ENCODE measurements at regions not wholly inside any gene's neighbourhood (a gene's known extent, or its start where the extent isn't known, plus 50 kb on each side); places are given as distances from the start of the nearest gene placed in this dataset.

DNA sequence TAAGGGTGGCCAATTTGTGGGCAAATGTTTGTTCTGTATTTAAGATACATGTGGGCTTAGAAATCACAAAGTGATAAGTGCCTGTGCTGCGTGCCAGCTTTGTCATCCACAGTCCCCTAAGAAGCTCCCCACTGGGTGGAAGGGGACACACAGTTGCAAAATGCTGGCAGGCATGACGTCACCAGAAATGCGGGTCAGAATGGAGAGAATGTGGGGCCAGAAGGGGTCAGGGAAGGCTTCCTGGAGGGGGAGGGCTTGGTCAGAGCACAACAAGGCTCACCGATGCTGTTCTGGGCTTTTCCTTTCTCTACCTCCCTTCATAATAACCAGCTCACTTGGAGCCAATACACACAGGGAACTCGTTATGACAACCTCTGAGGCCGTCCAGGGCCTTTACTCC is 207.3 kb downstream of the URI1 start:
- TF ChIP-seq, protein P1, sequence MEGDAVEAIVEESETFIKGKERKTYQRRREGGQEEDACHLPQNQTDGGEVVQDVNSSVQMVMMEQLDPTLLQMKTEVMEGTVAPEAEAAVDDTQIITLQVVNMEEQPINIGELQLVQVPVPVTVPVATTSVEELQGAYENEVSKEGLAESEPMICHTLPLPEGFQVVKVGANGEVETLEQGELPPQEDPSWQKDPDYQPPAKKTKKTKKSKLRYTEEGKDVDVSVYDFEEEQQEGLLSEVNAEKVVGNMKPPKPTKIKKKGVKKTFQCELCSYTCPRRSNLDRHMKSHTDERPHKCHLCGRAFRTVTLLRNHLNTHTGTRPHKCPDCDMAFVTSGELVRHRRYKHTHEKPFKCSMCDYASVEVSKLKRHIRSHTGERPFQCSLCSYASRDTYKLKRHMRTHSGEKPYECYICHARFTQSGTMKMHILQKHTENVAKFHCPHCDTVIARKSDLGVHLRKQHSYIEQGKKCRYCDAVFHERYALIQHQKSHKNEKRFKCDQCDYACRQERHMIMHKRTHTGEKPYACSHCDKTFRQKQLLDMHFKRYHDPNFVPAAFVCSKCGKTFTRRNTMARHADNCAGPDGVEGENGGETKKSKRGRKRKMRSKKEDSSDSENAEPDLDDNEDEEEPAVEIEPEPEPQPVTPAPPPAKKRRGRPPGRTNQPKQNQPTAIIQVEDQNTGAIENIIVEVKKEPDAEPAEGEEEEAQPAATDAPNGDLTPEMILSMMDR (IDR thresholded peaks at IDR 0.05; ENCODE audit: insufficient read depth in 1 of 2, low read depth in 1 of 2, low read length in 1 of 2, severe bottlenecking in 1 of 2, unreplicated experiment in 1 of 2): no peak
- H3K4me1 Mint-ChIP-seq (ENCODE audit: low read depth, unreplicated experiment): no peaks in the 10 kb centered on the region
- BruUV-seq (replicated peaks): no TSS peak
- no peaks in the 10 kb centered on the region for H3K36me3 ChIP-seq (ENCODE audit: control insufficient read depth, insufficient read depth, low read length)
- no peaks in the 10 kb centered on the region for H3K4me1 ChIP-seq
- intact Hi-C loops (cut with micrococcal nuclease; ENCODE audit: unreplicated experiment): no loop called here
- H3K27me3 ChIP-seq (replicated peaks; ENCODE audit: control insufficient read depth, insufficient read depth, low read length): peaks cover 2% of the 10 kb centered on the region; the same call in 1 of the 2 replicates
- peaks cover 15% of the 10 kb centered on the region for H3K27me3 Mint-ChIP-seq (ENCODE audit: insufficient read depth, unreplicated experiment)
- no peak overlapping the region for H3K27ac Mint-ChIP-seq (ENCODE audit: unreplicated experiment)
- H3K36me3 Mint-ChIP-seq (ENCODE audit: insufficient read depth, unreplicated experiment): no peaks in the 10 kb centered on the region
- CTCF ChIA-PET: no interaction called here
- H3K9me3 Mint-ChIP-seq (ENCODE audit: unreplicated experiment): no peaks in the 10 kb centered on the region
- no peak for DNase-seq
- H3K4me3 Mint-ChIP-seq (ENCODE audit: unreplicated experiment): no peak overlapping the region
- POLR2A ChIA-PET: no interaction called here
- H3K4me3 ChIP-seq (ENCODE audit: low read depth, low read length): no peak overlapping the region
- H3K9me3 ChIP-seq: no peaks in the 10 kb centered on the region

DNA sequence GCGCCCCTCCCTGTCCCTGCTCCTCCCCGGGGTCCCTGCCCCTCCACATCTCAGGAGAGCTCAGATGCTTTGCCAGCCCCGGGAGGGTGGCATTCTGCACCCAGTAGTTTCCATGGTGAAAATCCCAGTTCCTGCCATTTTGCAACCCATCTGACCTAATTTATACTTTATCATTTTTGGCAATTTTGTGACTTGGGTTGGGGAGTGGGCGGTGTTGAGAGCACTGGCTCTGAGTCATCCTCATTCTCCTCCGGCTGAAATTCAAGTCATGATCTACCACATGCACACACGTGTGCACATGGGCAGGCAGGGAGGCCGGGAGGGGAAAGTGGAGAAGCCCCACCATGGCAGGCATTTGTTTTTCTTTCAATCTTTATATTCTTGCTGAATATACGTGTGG is 208.6 kb downstream of the URI1 start:
- intact Hi-C loops (cut with micrococcal nuclease; ENCODE audit: unreplicated experiment): no loop called here
- Histone ChIP-seq H3K4me3 (ENCODE audit: low read depth, low read length) (no peak overlapping the region), H3K4me1 (no peaks in the 10 kb centered on the region), H3K9me3 (no peaks in the 10 kb centered on the region), H3K27me3 (replicated peaks; ENCODE audit: control insufficient read depth, insufficient read depth, low read length) (peaks cover 2% of the 10 kb centered on the region; the same call in 1 of the 2 replicates), H3K36me3 (ENCODE audit: control insufficient read depth, insufficient read depth, low read length) (no peaks in the 10 kb centered on the region)
- no peak for DNase-seq
- no TSS peak for BruUV-seq (replicated peaks)
- Mint-ChIP-seq H3K27me3 (ENCODE audit: insufficient read depth, unreplicated experiment) (peaks cover 22% of the 10 kb centered on the region), H3K36me3 (ENCODE audit: insufficient read depth, unreplicated experiment) (no peaks in the 10 kb centered on the region), H3K4me3 (ENCODE audit: unreplicated experiment) (no peak overlapping the region), H3K27ac (ENCODE audit: unreplicated experiment) (no peak overlapping the region), H3K4me1 (ENCODE audit: low read depth, unreplicated experiment) (no peaks in the 10 kb centered on the region), H3K9me3 (ENCODE audit: unreplicated experiment) (no peaks in the 10 kb centered on the region)
- TF ChIP-seq, protein P1 (IDR thresholded peaks at IDR 0.05; ENCODE audit: insufficient read depth in 1 of 2, low read depth in 1 of 2, low read length in 1 of 2, severe bottlenecking in 1 of 2, unreplicated experiment in 1 of 2): no peak
- POLR2A ChIA-PET: no interaction called here
- CTCF ChIA-PET: interaction anchor here (0.6 kb wide), 1 partner anchor 69 kb away, joined by 3 read pairs; no protein-coding TSS in a partner anchor

DNA sequence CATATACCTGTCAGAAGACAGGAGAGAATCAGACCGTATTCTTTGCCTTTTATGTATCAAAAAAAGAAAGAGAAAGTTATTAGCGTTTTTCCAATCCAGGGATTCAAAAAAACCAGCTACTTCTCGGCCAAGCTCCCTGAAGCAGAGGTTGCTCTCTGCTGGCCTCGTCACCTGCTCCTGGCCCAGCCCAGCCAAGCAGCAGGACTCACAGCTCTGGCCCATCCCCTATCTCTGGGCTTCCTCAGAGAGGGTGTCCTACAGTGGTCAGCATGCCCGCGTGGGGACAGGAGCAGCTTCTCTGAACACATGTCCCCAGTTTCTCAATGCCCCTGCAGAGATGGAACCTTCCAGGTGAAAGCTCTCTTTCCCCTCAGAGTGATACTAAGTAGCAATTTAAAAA is 209.0 kb downstream of the URI1 start:
- no peaks in the 10 kb centered on the region for H3K36me3 Mint-ChIP-seq (ENCODE audit: insufficient read depth, unreplicated experiment)
- peaks cover 2% of the 10 kb centered on the region; the same call in 1 of the 2 replicates for H3K27me3 ChIP-seq (replicated peaks; ENCODE audit: control insufficient read depth, insufficient read depth, low read length)
- no peaks in the 10 kb centered on the region for H3K9me3 ChIP-seq
- no TSS peak for BruUV-seq (replicated peaks)
- CTCF ChIA-PET: interaction anchor here (0.6 kb wide), 1 partner anchor 69 kb away, joined by 3 read pairs; no protein-coding TSS in a partner anchor
- no peaks in the 10 kb centered on the region for H3K4me1 ChIP-seq
- no peaks in the 10 kb centered on the region for H3K4me1 Mint-ChIP-seq (ENCODE audit: low read depth, unreplicated experiment)
- no peak overlapping the region for H3K4me3 Mint-ChIP-seq (ENCODE audit: unreplicated experiment)
- TF ChIP-seq, protein P1 (IDR thresholded peaks at IDR 0.05; ENCODE audit: insufficient read depth in 1 of 2, low read depth in 1 of 2, low read length in 1 of 2, severe bottlenecking in 1 of 2, unreplicated experiment in 1 of 2): no peak
- no peak overlapping the region for H3K4me3 ChIP-seq (ENCODE audit: low read depth, low read length)
- peaks cover 18% of the 10 kb centered on the region for H3K27me3 Mint-ChIP-seq (ENCODE audit: insufficient read depth, unreplicated experiment)
- no peaks in the 10 kb centered on the region for H3K9me3 Mint-ChIP-seq (ENCODE audit: unreplicated experiment)
- H3K27ac Mint-ChIP-seq (ENCODE audit: unreplicated experiment): no peak overlapping the region
- intact Hi-C loops (cut with micrococcal nuclease; ENCODE audit: unreplicated experiment): no loop called here
- H3K36me3 ChIP-seq (ENCODE audit: control insufficient read depth, insufficient read depth, low read length): no peaks in the 10 kb centered on the region
- no peak for DNase-seq
- POLR2A ChIA-PET: no interaction called here
